ENCODE measurements at regions not wholly inside any gene's neighbourhood (a gene's known extent, or its start where the extent isn't known, plus 50 kb on each side); places are given as distances from the start of the nearest gene placed in this dataset.

- DNase-seq, result no peak
Observed at GRCh38 chr10:36269222-36269621, 627.1 kb upstream of the FZD8 start.

GRCh38 chr10:36266923-36267322 lies 624.8 kb upstream of the FZD8 start:
- no peak for DNase-seq

GRCh38 chr10:36265741-36266140 lies 623.6 kb upstream of the FZD8 start:
- DNase-seq, result no peak

GRCh38 chr10:36263871-36264270 lies 621.8 kb upstream of the FZD8 start:
- no peak for DNase-seq

- DNase-seq, result no peak
Observed at GRCh38 chr10:36256948-36257356, 614.9 kb upstream of the FZD8 start.

- no peak for DNase-seq
Observed at GRCh38 chr10:36256166-36256565, 614.1 kb upstream of the FZD8 start.

- DNase-seq, result no peak
Observed at GRCh38 chr10:36254199-36254598, 612.1 kb upstream of the FZD8 start.

GRCh38 chr10:36253731-36254130 lies 611.6 kb upstream of the FZD8 start:
- DNase-seq, result no peak

GRCh38 chr10:36251068-36251467 lies 609.0 kb upstream of the FZD8 start:
- DNase-seq, result no peak

- DNase-seq, result no peak
Observed at GRCh38 chr10:36248304-36248981, 606.3 kb upstream of the FZD8 start.

- no peak for DNase-seq
Observed at GRCh38 chr10:36247478-36247877, 605.4 kb upstream of the FZD8 start.

GRCh38 chr10:36236931-36237330 lies 594.8 kb upstream of the FZD8 start:
- no peak for DNase-seq

- DNase-seq, result no peak
Observed at GRCh38 chr10:36236341-36236740, 594.2 kb upstream of the FZD8 start.

GRCh38 chr10:36232935-36233334 lies 590.8 kb upstream of the FZD8 start:
- DNase-seq, result no peak

- DNase-seq, result no peak
Observed at GRCh38 chr10:36224431-36224985, 582.4 kb upstream of the FZD8 start.

- DNase-seq, result no peak
Observed at GRCh38 chr10:36221101-36221500, 579.0 kb upstream of the FZD8 start.

- no peak for DNase-seq
Observed at GRCh38 chr10:36220151-36220550, 578.1 kb upstream of the FZD8 start.

GRCh38 chr10:36211856-36212255 lies 569.8 kb upstream of the FZD8 start:
- DNase-seq, result no peak

- DNase-seq, result no peak
Observed at GRCh38 chr10:36209480-36209879, 567.4 kb upstream of the FZD8 start.

GRCh38 chr10:36202881-36203280 lies 560.8 kb upstream of the FZD8 start:
- DNase-seq, result no peak

GRCh38 chr10:36200577-36200976 lies 558.5 kb upstream of the FZD8 start:
- no peak for DNase-seq

GRCh38 chr10:36198322-36198721 lies 556.2 kb upstream of the FZD8 start:
- no peak for DNase-seq

GRCh38 chr10:36195364-36195763 lies 553.3 kb upstream of the FZD8 start:
- no peak for DNase-seq

GRCh38 chr10:36194276-36194675 lies 552.2 kb upstream of the FZD8 start:
- DNase-seq, result no peak

- no peak for DNase-seq
Observed at GRCh38 chr10:36191009-36191408, 548.9 kb upstream of the FZD8 start.
